ENCODE measurements at regions not wholly inside any gene's neighbourhood (a gene's known extent, or its start where the extent isn't known, plus 50 kb on each side); places are given as distances from the start of the nearest gene placed in this dataset.
"Not testable (repeated sequence)": the region's sequence is repeated elsewhere in the genome, so short reads cannot be mapped to it uniquely, and the experiment has no call there.

DNA sequence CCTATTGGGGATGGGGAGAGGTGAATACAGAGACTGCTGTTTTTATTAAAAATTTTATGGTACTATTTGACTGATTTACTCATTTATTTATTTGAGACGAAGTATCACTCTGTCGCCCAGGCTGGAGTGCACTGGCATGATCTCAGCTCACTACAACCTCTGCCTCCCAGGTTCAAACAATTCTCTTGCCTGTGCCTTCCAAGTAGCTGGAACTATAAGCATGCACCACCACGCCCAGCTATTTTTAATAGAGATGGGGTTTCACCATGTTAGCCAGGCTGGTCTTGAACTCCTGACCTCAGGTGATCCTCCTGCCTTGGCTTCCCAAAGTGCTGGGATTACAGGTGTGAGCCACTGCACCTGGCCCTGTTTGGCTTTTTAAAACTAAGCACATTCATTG lies 64.8 kb upstream of the ITGA11 start:
- TF ChIP-seq, protein P1, sequence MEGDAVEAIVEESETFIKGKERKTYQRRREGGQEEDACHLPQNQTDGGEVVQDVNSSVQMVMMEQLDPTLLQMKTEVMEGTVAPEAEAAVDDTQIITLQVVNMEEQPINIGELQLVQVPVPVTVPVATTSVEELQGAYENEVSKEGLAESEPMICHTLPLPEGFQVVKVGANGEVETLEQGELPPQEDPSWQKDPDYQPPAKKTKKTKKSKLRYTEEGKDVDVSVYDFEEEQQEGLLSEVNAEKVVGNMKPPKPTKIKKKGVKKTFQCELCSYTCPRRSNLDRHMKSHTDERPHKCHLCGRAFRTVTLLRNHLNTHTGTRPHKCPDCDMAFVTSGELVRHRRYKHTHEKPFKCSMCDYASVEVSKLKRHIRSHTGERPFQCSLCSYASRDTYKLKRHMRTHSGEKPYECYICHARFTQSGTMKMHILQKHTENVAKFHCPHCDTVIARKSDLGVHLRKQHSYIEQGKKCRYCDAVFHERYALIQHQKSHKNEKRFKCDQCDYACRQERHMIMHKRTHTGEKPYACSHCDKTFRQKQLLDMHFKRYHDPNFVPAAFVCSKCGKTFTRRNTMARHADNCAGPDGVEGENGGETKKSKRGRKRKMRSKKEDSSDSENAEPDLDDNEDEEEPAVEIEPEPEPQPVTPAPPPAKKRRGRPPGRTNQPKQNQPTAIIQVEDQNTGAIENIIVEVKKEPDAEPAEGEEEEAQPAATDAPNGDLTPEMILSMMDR (conservative IDR thresholded peaks at IDR 0.05; ENCODE audit: low read depth in 2 of 2), result not testable (repeated sequence)
- not testable (repeated sequence) for TF ChIP-seq STAT1 (IDR thresholded peaks at IDR 0.05; ENCODE audit: unreplicated experiment); CREB1 (CRISPR knock-in tag; IDR thresholded peaks at IDR 0.05; ENCODE audit: low read depth); EZH2 (IDR thresholded peaks at IDR 0.05; ENCODE audit: low read depth, unreplicated experiment); JUNB (IDR thresholded peaks at IDR 0.05; ENCODE audit: unreplicated experiment); POLR2AphosphoS5 (IDR thresholded peaks at IDR 0.05; ENCODE audit: low read depth)
- TF ChIP-seq, protein P2, sequence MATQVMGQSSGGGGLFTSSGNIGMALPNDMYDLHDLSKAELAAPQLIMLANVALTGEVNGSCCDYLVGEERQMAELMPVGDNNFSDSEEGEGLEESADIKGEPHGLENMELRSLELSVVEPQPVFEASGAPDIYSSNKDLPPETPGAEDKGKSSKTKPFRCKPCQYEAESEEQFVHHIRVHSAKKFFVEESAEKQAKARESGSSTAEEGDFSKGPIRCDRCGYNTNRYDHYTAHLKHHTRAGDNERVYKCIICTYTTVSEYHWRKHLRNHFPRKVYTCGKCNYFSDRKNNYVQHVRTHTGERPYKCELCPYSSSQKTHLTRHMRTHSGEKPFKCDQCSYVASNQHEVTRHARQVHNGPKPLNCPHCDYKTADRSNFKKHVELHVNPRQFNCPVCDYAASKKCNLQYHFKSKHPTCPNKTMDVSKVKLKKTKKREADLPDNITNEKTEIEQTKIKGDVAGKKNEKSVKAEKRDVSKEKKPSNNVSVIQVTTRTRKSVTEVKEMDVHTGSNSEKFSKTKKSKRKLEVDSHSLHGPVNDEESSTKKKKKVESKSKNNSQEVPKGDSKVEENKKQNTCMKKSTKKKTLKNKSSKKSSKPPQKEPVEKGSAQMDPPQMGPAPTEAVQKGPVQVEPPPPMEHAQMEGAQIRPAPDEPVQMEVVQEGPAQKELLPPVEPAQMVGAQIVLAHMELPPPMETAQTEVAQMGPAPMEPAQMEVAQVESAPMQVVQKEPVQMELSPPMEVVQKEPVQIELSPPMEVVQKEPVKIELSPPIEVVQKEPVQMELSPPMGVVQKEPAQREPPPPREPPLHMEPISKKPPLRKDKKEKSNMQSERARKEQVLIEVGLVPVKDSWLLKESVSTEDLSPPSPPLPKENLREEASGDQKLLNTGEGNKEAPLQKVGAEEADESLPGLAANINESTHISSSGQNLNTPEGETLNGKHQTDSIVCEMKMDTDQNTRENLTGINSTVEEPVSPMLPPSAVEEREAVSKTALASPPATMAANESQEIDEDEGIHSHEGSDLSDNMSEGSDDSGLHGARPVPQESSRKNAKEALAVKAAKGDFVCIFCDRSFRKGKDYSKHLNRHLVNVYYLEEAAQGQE (IDR thresholded peaks at IDR 0.05; ENCODE audit: unreplicated experiment), result not testable (repeated sequence)
- TF ChIP-seq, protein P3, sequence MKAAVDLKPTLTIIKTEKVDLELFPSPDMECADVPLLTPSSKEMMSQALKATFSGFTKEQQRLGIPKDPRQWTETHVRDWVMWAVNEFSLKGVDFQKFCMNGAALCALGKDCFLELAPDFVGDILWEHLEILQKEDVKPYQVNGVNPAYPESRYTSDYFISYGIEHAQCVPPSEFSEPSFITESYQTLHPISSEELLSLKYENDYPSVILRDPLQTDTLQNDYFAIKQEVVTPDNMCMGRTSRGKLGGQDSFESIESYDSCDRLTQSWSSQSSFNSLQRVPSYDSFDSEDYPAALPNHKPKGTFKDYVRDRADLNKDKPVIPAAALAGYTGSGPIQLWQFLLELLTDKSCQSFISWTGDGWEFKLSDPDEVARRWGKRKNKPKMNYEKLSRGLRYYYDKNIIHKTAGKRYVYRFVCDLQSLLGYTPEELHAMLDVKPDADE (IDR thresholded peaks at IDR 0.05), result not testable (repeated sequence)
